A549 (cell line): ENCODE measurements at regions not wholly inside any gene's neighbourhood (a gene's known extent, or its start where the extent isn't known, plus 50 kb on each side); places are given as distances from the start of the nearest gene placed in this dataset.

ENCODE experiments used
- ATAC-seq, 2 experiments: fragments of 200-7000 bp in 1 of 2; fragments of >200 bp in 1 of 2; cut with Nextera tagmentation in 1 of 2; cut with Tn5 transposase in 1 of 2; 3 replicates each; pipeline versions ENCODE4 v1.8.0 to v1.9.1; 2018 to 2020; ENCODE audit warnings: mild to moderate bottlenecking in 1 of 2, moderate library complexity in 1 of 2
- CTCF ChIA-PET: fragments of 300-600 bp; sonication (Branson Sonifier 250); formaldehyde crosslinking; extraction: SDS; loops from one replicate; lab custom pipeline; 2021; ENCODE audit warnings: antibody characterized with exemption, inconsistent platforms; lab: Yijun Ruan, JAX
- POLR2A ChIA-PET: fragments of 350-600 bp; formaldehyde crosslinking; extraction: SDS; loops from one replicate; lab custom pipeline; 2021; ENCODE audit warnings: antibody characterized with exemption, inconsistent platforms; lab: Yijun Ruan, JAX
- DNase-seq, 2 experiments: peaks; one replicate each; pipeline versions ENCODE4 v3.0.0 to v3.0.0-alpha.2; 2011 to 2016; ENCODE audit warnings: low read depth in 1 of 2, low spot score in 1 of 2
- FAIRE-seq: peaks from 2 replicates; lab custom pipeline; 2011; peaks lifted over from hg19 to GRCh38; lab: Jason Lieb, UNC
- H3K27ac ChIP-seq, 2 experiments: fragments of >200 bp; sonication (Bioruptor Twin); formaldehyde crosslinking; 3 replicates each; pipeline ENCODE4 v1.5.1; 2016 to 2017
- H3K4me1 ChIP-seq: fragments of >200 bp; sonication (Bioruptor Twin); formaldehyde crosslinking; 3 replicates; pipeline ENCODE4 v1.6.1; 2016
- H3K4me2 ChIP-seq: fragments of >200 bp; sonication (Bioruptor Twin); formaldehyde crosslinking; 3 replicates; pipeline ENCODE4 v1.6.1; 2016
- H3K4me3 ChIP-seq: fragments of >200 bp; sonication (Bioruptor Twin); formaldehyde crosslinking; 3 replicates; pipeline ENCODE4 v1.5.1; 2016
- H3K9me3 ChIP-seq: fragments of >200 bp; sonication (Bioruptor Twin); formaldehyde crosslinking; 3 replicates; pipeline ENCODE4 v1.6.1; 2016
- BCL3 ChIP-seq: fragments of >200 bp; sonication (Bioruptor Twin); formaldehyde crosslinking; IDR thresholded peaks from 3 replicates; pipeline ENCODE4 v1.6.1; 2016
- BHLHE40 ChIP-seq: IDR thresholded peaks from 2 replicates; pipeline ENCODE4 v1.6.1; 2012; ENCODE audit warnings: low read depth, low read length, inconsistent platforms
- CBX2 ChIP-seq: fragments of 200-600 bp; sonication (generic); IDR thresholded peaks from 2 replicates; pipeline ENCODE4 v1.6.1; 2016; ENCODE audit warnings: low read depth, mild to moderate bottlenecking, borderline replicate concordance
- CHD2 ChIP-seq: fragments of 150-350 bp; IDR thresholded peaks from 2 replicates; pipeline ENCODE4 v1.6.1; 2014; ENCODE audit warnings: low read length; ENCODE audit not compliant: partially characterized antibody
- CHD4 ChIP-seq: fragments of 200-600 bp; sonication (generic); IDR thresholded peaks from 2 replicates; pipeline ENCODE4 v1.6.1; 2016; ENCODE audit warnings: antibody characterized with exemption, mild to moderate bottlenecking, borderline replicate concordance
- E2F6 ChIP-seq: IDR thresholded peaks from 2 replicates; pipeline ENCODE4 v1.6.1; 2012; ENCODE audit warnings: low read depth, borderline replicate concordance
- ELK1 ChIP-seq: fragments of 150-350 bp; IDR thresholded peaks from 2 replicates; pipeline ENCODE4 v1.6.1; 2014; ENCODE audit warnings: low read depth, mild to moderate bottlenecking, low read length
- EP300 ChIP-seq, 2 experiments: fragments of >200 bp; sonication (Bioruptor Twin); formaldehyde crosslinking; IDR thresholded peaks; 2 replicates in 1 of 2; 3 replicates in 1 of 2; pipeline ENCODE4 v1.6.1; 2016 to 2017
- ESRRA ChIP-seq: fragments of 150-350 bp; IDR thresholded peaks from 2 replicates; pipeline ENCODE4 v1.6.1; 2014; ENCODE audit warnings: mild to moderate bottlenecking, low read length, borderline replicate concordance
- FOXS1 ChIP-seq: fragments of 250-450 bp; sonication (Bioruptor Pico); IDR thresholded peaks from 2 replicates; pipeline ENCODE4 v1.5.0; 2020; ENCODE audit warnings: mild to moderate bottlenecking, moderate library complexity
- HDAC2 ChIP-seq: fragments of 200-600 bp; sonication (generic); IDR thresholded peaks from 2 replicates; pipeline ENCODE4 v1.6.1; 2016
- HMGXB4 ChIP-seq: fragments of 250-450 bp; sonication (Bioruptor Pico); IDR thresholded peaks from 2 replicates; pipeline ENCODE4 v1.5.0; 2021; ENCODE audit warnings: mild to moderate bottlenecking, moderate library complexity, borderline replicate concordance
- HOXA7 ChIP-seq: fragments of 250-450 bp; sonication (Bioruptor Pico); IDR thresholded peaks from 2 replicates; pipeline ENCODE4 v1.5.0; 2020; ENCODE audit warnings: mild to moderate bottlenecking, moderate library complexity
- HOXB13 ChIP-seq: fragments of 250-450 bp; sonication (Bioruptor Pico); IDR thresholded peaks from 2 replicates; pipeline ENCODE4 v1.5.0; 2020; ENCODE audit warnings: low read depth, mild to moderate bottlenecking, moderate library complexity
- MYC ChIP-seq: IDR thresholded peaks from 2 replicates; pipeline ENCODE4 v1.6.1; 2012; ENCODE audit warnings: mild to moderate bottlenecking, inconsistent platforms, low read length, improper control_type of control experiment, borderline replicate concordance
- NPAS2 ChIP-seq: fragments of 250-450 bp; sonication (Bioruptor Pico); IDR thresholded peaks from 2 replicates; pipeline ENCODE4 v1.8.0; 2022; ENCODE audit warnings: mild to moderate bottlenecking, moderate library complexity, borderline replicate concordance
- PBX3 ChIP-seq: IDR thresholded peaks from 2 replicates; pipeline ENCODE4 v1.6.1; 2012
- RAD21 ChIP-seq, 2 experiments: fragments of >200 bp in 1 of 2; sonication (Bioruptor Twin) in 1 of 2; formaldehyde crosslinking in 1 of 2; IDR thresholded peaks in 1 of 2; conservative IDR thresholded peaks in 1 of 2; 2 replicates in 1 of 2; 3 replicates in 1 of 2; pipeline ENCODE4 v1.6.1; 2012 to 2018; ENCODE audit warnings: inconsistent platforms in 1 of 2
- RFX5 ChIP-seq: fragments of 450-650 bp; IDR thresholded peaks from 2 replicates; pipeline ENCODE4 v1.7.1; 2014; ENCODE audit warnings: antibody characterized with exemption, mild to moderate bottlenecking, moderate library complexity
- RNF2 ChIP-seq: fragments of 200-600 bp; sonication (generic); IDR thresholded peaks from 2 replicates; pipeline ENCODE4 v1.6.1; 2016; ENCODE audit warnings: low read depth, mild to moderate bottlenecking, antibody characterized with exemption, moderate library complexity, borderline replicate concordance
- TFCP2L1 ChIP-seq: fragments of 250-450 bp; sonication (Bioruptor Pico); IDR thresholded peaks from 2 replicates; pipeline ENCODE4 v1.5.0; 2021; ENCODE audit warnings: mild to moderate bottlenecking
- ZC3H11A ChIP-seq: fragments of 450-650 bp; IDR thresholded peaks from 2 replicates; pipeline ENCODE4 v1.6.1; 2014; ENCODE audit warnings: antibody characterized with exemption, mild to moderate bottlenecking
- ZSCAN20 ChIP-seq: fragments of 250-450 bp; sonication (Bioruptor Pico); IDR thresholded peaks from 2 replicates; pipeline ENCODE4 v1.8.0; 2022; ENCODE audit warnings: mild to moderate bottlenecking, moderate library complexity
- WGBS: methylation state at CpG from one replicate; pipeline ENCODE4 v1.1.6; 2017; ENCODE audit errors: missing lambda C conversion rate; 5-methylcytosine and 5-hydroxymethylcytosine counted together

- no peaks in the 10 kb centered on the region for H3K4me1 ChIP-seq
- no peak for DNase-seq
- TF ChIP-seq ZSCAN20 (CRISPR knock-in tag), result no peak
- TF ChIP-seq BHLHE40, result no peak
- TF ChIP-seq CHD4, result no peak
- TF ChIP-seq RFX5, result no peak
- TF ChIP-seq ESRRA, result no peak
- no peak for TF ChIP-seq BCL3
- TF ChIP-seq TFCP2L1 (CRISPR knock-in tag), result no peak
- no peak for TF ChIP-seq FOXS1 (CRISPR knock-in tag)
- TF ChIP-seq ZC3H11A, result no peak
- TF ChIP-seq RNF2, result no peak
- no peak for TF ChIP-seq E2F6
- no peak for TF ChIP-seq CBX2
- no peak for TF ChIP-seq MYC
- TF ChIP-seq HDAC2, result no peak
- TF ChIP-seq NPAS2 (CRISPR knock-in tag), result no peak
- TF ChIP-seq ELK1, result no peak
- no peak for TF ChIP-seq HMGXB4 (CRISPR knock-in tag)
- no peak for TF ChIP-seq PBX3
- no peak for TF ChIP-seq RAD21 (conservative IDR thresholded peaks at IDR 0.05 in 1 of 2, IDR thresholded peaks at IDR 0.05 in 1 of 2)
- ChIA-PET CTCF (interaction anchor here (1.2 kb wide), 2 partner anchors 10 to 407 kb away, joined by 3 to 6 read pairs; no protein-coding TSS in a partner anchor), POLR2A (no interaction called here)
- no peak overlapping the region for H3K4me2 ChIP-seq
- H3K27ac ChIP-seq, result no peak overlapping the region
- 71% methylated on average over 4 of the region's 4 CpGs for WGBS
- H3K9me3 ChIP-seq, result no peaks in the 10 kb centered on the region
- H3K4me3 ChIP-seq, result no peak overlapping the region
- no peak for FAIRE-seq
- ATAC-seq, result no peak
Observed at GRCh38 chr9:90009447-90009846, 404.6 kb downstream of the GADD45G start.

DNA sequence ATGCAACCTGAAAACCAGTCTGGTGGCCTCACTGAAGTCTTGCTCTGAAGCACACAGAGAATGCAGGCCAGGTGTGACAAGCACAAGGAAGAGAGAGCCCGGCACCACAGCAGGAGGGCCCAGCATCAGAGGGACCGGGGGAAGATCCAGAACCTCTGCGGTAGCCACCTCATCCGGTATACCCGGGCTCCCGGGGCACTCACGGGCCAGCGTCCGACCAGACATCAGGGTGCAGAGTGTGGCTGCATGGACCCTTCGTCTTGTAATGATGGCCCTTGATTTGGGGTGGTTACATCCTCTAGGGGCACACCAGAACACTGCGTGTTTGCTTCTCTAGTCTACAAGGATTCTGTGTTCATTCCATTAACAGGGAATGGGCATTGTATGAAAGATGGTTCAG, 406.0 kb downstream of the GADD45G start:
- ATAC-seq (no peak), FAIRE-seq (no peak), DNase-seq (no peak)
- POLR2A ChIA-PET, result no interaction called here
- TF ChIP-seq HOXB13 (CRISPR knock-in tag), result no peak
- no peak for TF ChIP-seq HOXA7 (CRISPR knock-in tag)
- no peak for TF ChIP-seq EP300 (IDR thresholded peaks at IDR 0.05)
- no peak for TF ChIP-seq CHD2
- no peak for TF ChIP-seq RNF2
- Histone ChIP-seq H3K9me3 (no peaks in the 10 kb centered on the region), H3K4me2 (no peak overlapping the region), H3K27ac (no peak overlapping the region), H3K4me3 (no peak overlapping the region), H3K4me1 (no peaks in the 10 kb centered on the region)
- CTCF ChIA-PET, result no interaction called here
- WGBS, result 85% methylated on average over 6 of the region's 11 CpGs
